ENCODE measurements at regions not wholly inside any gene's neighbourhood (a gene's known extent, or its start where the extent isn't known, plus 50 kb on each side); places are given as distances from the start of the nearest gene placed in this dataset.

GRCh38 chr4:183388777-183389176, 55.7 kb upstream of the CDKN2AIP start:
- no peak overlapping the region for H3K4me3 ChIP-seq (replicated peaks; ENCODE audit: insufficient read depth, low read length)
- DNase-seq (ENCODE audit: low read depth in 1 of 2, low spot score in 1 of 2), result no peak
- TF ChIP-seq, protein P1, sequence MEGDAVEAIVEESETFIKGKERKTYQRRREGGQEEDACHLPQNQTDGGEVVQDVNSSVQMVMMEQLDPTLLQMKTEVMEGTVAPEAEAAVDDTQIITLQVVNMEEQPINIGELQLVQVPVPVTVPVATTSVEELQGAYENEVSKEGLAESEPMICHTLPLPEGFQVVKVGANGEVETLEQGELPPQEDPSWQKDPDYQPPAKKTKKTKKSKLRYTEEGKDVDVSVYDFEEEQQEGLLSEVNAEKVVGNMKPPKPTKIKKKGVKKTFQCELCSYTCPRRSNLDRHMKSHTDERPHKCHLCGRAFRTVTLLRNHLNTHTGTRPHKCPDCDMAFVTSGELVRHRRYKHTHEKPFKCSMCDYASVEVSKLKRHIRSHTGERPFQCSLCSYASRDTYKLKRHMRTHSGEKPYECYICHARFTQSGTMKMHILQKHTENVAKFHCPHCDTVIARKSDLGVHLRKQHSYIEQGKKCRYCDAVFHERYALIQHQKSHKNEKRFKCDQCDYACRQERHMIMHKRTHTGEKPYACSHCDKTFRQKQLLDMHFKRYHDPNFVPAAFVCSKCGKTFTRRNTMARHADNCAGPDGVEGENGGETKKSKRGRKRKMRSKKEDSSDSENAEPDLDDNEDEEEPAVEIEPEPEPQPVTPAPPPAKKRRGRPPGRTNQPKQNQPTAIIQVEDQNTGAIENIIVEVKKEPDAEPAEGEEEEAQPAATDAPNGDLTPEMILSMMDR (IDR thresholded peaks at IDR 0.05; ENCODE audit: insufficient read depth, low read length), result no peak
- no peak for TF ChIP-seq GABPA (IDR thresholded peaks at IDR 0.05; ENCODE audit: low read depth)
- TF ChIP-seq SPI1 (IDR thresholded peaks at IDR 0.05; ENCODE audit: borderline replicate concordance, low read depth), result no peak
- TF ChIP-seq, protein P2, sequence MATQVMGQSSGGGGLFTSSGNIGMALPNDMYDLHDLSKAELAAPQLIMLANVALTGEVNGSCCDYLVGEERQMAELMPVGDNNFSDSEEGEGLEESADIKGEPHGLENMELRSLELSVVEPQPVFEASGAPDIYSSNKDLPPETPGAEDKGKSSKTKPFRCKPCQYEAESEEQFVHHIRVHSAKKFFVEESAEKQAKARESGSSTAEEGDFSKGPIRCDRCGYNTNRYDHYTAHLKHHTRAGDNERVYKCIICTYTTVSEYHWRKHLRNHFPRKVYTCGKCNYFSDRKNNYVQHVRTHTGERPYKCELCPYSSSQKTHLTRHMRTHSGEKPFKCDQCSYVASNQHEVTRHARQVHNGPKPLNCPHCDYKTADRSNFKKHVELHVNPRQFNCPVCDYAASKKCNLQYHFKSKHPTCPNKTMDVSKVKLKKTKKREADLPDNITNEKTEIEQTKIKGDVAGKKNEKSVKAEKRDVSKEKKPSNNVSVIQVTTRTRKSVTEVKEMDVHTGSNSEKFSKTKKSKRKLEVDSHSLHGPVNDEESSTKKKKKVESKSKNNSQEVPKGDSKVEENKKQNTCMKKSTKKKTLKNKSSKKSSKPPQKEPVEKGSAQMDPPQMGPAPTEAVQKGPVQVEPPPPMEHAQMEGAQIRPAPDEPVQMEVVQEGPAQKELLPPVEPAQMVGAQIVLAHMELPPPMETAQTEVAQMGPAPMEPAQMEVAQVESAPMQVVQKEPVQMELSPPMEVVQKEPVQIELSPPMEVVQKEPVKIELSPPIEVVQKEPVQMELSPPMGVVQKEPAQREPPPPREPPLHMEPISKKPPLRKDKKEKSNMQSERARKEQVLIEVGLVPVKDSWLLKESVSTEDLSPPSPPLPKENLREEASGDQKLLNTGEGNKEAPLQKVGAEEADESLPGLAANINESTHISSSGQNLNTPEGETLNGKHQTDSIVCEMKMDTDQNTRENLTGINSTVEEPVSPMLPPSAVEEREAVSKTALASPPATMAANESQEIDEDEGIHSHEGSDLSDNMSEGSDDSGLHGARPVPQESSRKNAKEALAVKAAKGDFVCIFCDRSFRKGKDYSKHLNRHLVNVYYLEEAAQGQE (IDR thresholded peaks at IDR 0.05; ENCODE audit: insufficient replicate concordance, low read depth), result no peak
- no peak for TF ChIP-seq POLR2AphosphoS5 (IDR thresholded peaks at IDR 0.05; ENCODE audit: low read depth)
- H3K27ac ChIP-seq (replicated peaks), result no peak overlapping the region
- no peaks in the 10 kb centered on the region for H3K27me3 ChIP-seq (ENCODE audit: insufficient read depth, poor library complexity, severe bottlenecking)

GRCh38 chr4:183390374-183390773, 54.1 kb upstream of the CDKN2AIP start:
- TF ChIP-seq GABPA (IDR thresholded peaks at IDR 0.05; ENCODE audit: low read depth) (no peak), SPI1 (IDR thresholded peaks at IDR 0.05; ENCODE audit: borderline replicate concordance, low read depth) (no peak)
- TF ChIP-seq, protein P2 (IDR thresholded peaks at IDR 0.05; ENCODE audit: insufficient replicate concordance, low read depth), result no peak
- TF ChIP-seq, protein P1 (IDR thresholded peaks at IDR 0.05; ENCODE audit: insufficient read depth, low read length), result no peak
- no peak overlapping the region for H3K4me3 ChIP-seq (replicated peaks; ENCODE audit: insufficient read depth, low read length)
- no peak overlapping the region for H3K27ac ChIP-seq (replicated peaks)
- no peak for DNase-seq (ENCODE audit: low read depth in 1 of 2, low spot score in 1 of 2)
- H3K27me3 ChIP-seq (ENCODE audit: insufficient read depth, poor library complexity, severe bottlenecking), result no peaks in the 10 kb centered on the region

DNA sequence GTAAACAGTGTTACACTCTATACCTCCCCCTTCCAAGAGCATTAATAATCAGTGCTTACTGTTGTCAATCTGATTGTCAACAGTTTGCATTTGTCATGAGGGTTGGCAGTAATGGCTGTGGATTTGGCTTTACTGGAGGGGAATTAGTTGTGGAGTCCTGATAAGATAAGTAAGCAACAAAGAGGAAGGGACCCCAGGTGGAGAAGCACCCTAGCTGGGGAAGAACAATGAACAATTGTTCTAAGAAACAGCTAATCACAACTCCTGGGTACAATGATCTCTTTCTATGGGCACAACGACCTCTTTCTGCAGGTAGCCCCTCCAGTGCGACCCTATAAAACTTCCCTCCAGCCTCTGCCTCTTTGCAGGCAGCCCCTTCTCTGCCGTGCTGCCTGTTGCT, 53.2 kb upstream of the CDKN2AIP start:
- no peak for DNase-seq (ENCODE audit: low read depth in 1 of 2, low spot score in 1 of 2)
- no peak overlapping the region for H3K4me3 ChIP-seq (replicated peaks; ENCODE audit: insufficient read depth, low read length)
- no peak overlapping the region; the same call in 1 of the 2 replicates for H3K27ac ChIP-seq (replicated peaks)
- H3K27me3 ChIP-seq (ENCODE audit: insufficient read depth, poor library complexity, severe bottlenecking), result no peaks in the 10 kb centered on the region
- TF ChIP-seq GABPA (IDR thresholded peaks at IDR 0.05; ENCODE audit: low read depth) (no peak), SPI1 (IDR thresholded peaks at IDR 0.05; ENCODE audit: borderline replicate concordance, low read depth) (no peak), POLR2AphosphoS5 (IDR thresholded peaks at IDR 0.05; ENCODE audit: low read depth) (no peak)
- TF ChIP-seq, protein P1 (IDR thresholded peaks at IDR 0.05; ENCODE audit: insufficient read depth, low read length), result no peak
- TF ChIP-seq, protein P2 (IDR thresholded peaks at IDR 0.05; ENCODE audit: insufficient replicate concordance, low read depth), result no peak

All from HL-60 (cell line).